Colonic mucosa (tissue), 4 donors: ENCODE measurements at regions not wholly inside any gene's neighbourhood (a gene's known extent, or its start where the extent isn't known, plus 50 kb on each side); places are given as distances from the start of the nearest gene placed in this dataset.

ENCODE experiments used
- DNase-seq: peaks from one replicate; pipeline ENCODE4 v3.0.0-alpha.2; 2020
- H3K27ac ChIP-seq: fragments of 200-600 bp; one replicate; pipeline ENCODE4 v1.8.0; 2021
- H3K27me3 ChIP-seq: fragments of 200-600 bp; one replicate; pipeline ENCODE4 v1.8.0; 2021
- H3K36me3 ChIP-seq: fragments of 200-600 bp; one replicate; pipeline ENCODE4 v1.8.0; 2021
- H3K4me1 ChIP-seq: fragments of 200-600 bp; one replicate; pipeline ENCODE4 v1.8.0; 2021; ENCODE audit warnings: mild to moderate bottlenecking
- H3K4me3 ChIP-seq: fragments of 200-600 bp; one replicate; pipeline ENCODE4 v1.8.0; 2021
- H3K9ac ChIP-seq, 2 donors: one replicate each; pipeline ENCODE4 v1.7.0; 2013; ENCODE audit warnings: control low read depth in 2 of 2, low read depth in 2 of 2, low read length in 2 of 2
- H3K9me3 ChIP-seq: fragments of 200-600 bp; one replicate; pipeline ENCODE4 v1.8.0; 2021
- CTCF ChIP-seq: fragments of 200-600 bp; IDR thresholded peaks from one replicate; pipeline ENCODE4 v1.8.0; 2022; ENCODE audit warnings: antibody characterized with exemption, mild to moderate bottlenecking
- intact Hi-C: fragments of 100-400 bp; cut with DNase I; formaldehyde crosslinking; loops from one replicate; pipeline ENCODE4 v1.14.1; 2022
- donor health status: healthy.
- donor health status: DM: no; HTN: no; CAD: no.
- donor health status: DM: no; HTN: no; CAD: no.

- H3K9ac ChIP-seq: no peak overlapping the region
- DNase-seq: no peak
- intact Hi-C loops: no loop called here
- H3K4me1 ChIP-seq: no peaks in the 10 kb centered on the region
- H3K27me3 ChIP-seq: no peaks in the 10 kb centered on the region
- H3K27ac ChIP-seq: no peak overlapping the region
- no peak for TF ChIP-seq CTCF
- H3K9me3 ChIP-seq: no peaks in the 10 kb centered on the region
- H3K36me3 ChIP-seq: no peaks in the 10 kb centered on the region
- H3K4me3 ChIP-seq: no peak overlapping the region
These were observed 141.5 kb upstream of the SMAD1 start for GRCh38 chr4:145340071-145340675.

GRCh38 chr4:145339075-145339725, 142.5 kb upstream of the SMAD1 start:
- intact Hi-C loops: no loop called here
- no peaks in the 10 kb centered on the region for H3K27me3 ChIP-seq
- no peaks in the 10 kb centered on the region for H3K9me3 ChIP-seq
- H3K9ac ChIP-seq: no peak overlapping the region
- TF ChIP-seq CTCF: no peak
- no peak overlapping the region for H3K4me3 ChIP-seq
- H3K27ac ChIP-seq: no peak overlapping the region
- H3K36me3 ChIP-seq: no peaks in the 10 kb centered on the region
- H3K4me1 ChIP-seq: no peaks in the 10 kb centered on the region
- no peak for DNase-seq

- Histone ChIP-seq H3K36me3 (no peaks in the 10 kb centered on the region), H3K4me1 (no peaks in the 10 kb centered on the region), H3K4me3 (no peak overlapping the region), H3K27me3 (no peaks in the 10 kb centered on the region), H3K9ac (no peak overlapping the region), H3K27ac (no peak overlapping the region), H3K9me3 (no peaks in the 10 kb centered on the region)
- TF ChIP-seq CTCF: no peak
- DNase-seq: no peak
- intact Hi-C loops: no loop called here
These were observed 143.1 kb upstream of the SMAD1 start for GRCh38 chr4:145338568-145338967.

GRCh38 chr4:145337391-145337790, 144.3 kb upstream of the SMAD1 start:
- no peaks in the 10 kb centered on the region for H3K27me3 ChIP-seq
- no peak overlapping the region for H3K27ac ChIP-seq
- no peaks in the 10 kb centered on the region for H3K9me3 ChIP-seq
- no peak for DNase-seq
- no peak overlapping the region for H3K4me3 ChIP-seq
- TF ChIP-seq CTCF: no peak
- intact Hi-C loops: no loop called here
- H3K4me1 ChIP-seq: no peaks in the 10 kb centered on the region
- H3K36me3 ChIP-seq: no peaks in the 10 kb centered on the region
- H3K9ac ChIP-seq: no peak overlapping the region

- Histone ChIP-seq H3K9ac (no peak overlapping the region), H3K27ac (no peak overlapping the region), H3K4me1 (no peaks in the 10 kb centered on the region), H3K9me3 (no peaks in the 10 kb centered on the region), H3K27me3 (no peaks in the 10 kb centered on the region), H3K4me3 (no peak overlapping the region), H3K36me3 (no peaks in the 10 kb centered on the region)
- intact Hi-C loops: no loop called here
- DNase-seq: no peak
- no peak for TF ChIP-seq CTCF
These were observed 147.9 kb upstream of the SMAD1 start for GRCh38 chr4:145333786-145334185.
